ENCODE measurements at regions not wholly inside any gene's neighbourhood (a gene's known extent, or its start where the extent isn't known, plus 50 kb on each side); places are given as distances from the start of the nearest gene placed in this dataset.

DNA sequence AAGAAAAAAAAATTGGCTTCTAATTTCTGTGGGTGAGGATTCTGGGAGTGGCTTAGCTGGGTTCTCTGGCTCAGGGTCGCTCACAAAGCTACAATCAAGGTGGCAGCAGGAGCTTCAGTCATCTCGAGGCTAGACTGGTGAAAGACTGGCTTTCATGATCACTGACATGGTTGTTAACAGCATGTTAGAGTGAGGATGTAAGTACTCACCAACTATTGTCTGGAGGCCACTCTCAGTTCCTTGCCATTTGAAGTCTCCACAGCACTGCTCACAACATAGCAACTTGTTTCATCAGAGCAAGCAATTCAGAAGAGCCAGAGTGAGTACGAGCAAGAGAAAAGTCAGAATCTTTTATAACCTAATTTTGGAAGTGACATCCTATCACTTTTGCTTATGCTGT, 145.7 kb upstream of the PRSS16 start:
- no peak overlapping the region for H3K14ac ChIP-seq (ENCODE audit: insufficient read depth, low read length)
- no peaks in the 10 kb centered on the region for H3K79me1 ChIP-seq (ENCODE audit: insufficient read depth, low read depth, low read length, poor library complexity, severe bottlenecking)
- no peaks in the 10 kb centered on the region for H3K9me3 Mint-ChIP-seq
- no peaks in the 10 kb centered on the region for H4K20me1 ChIP-seq (ENCODE audit: control insufficient read depth, insufficient read depth, insufficient read length)
- no peaks in the 10 kb centered on the region for H3K27me3 ChIP-seq (ENCODE audit: insufficient read depth, low read length)
- no peak overlapping the region for H2AFZ ChIP-seq (ENCODE audit: low read length)
- no peak overlapping the region for H4K5ac ChIP-seq (ENCODE audit: insufficient read length, low read depth, low read length)
- no peaks in the 10 kb centered on the region for H3K79me2 ChIP-seq (ENCODE audit: insufficient read depth, low read length)
- H2BK5ac ChIP-seq (ENCODE audit: insufficient read length, low read length): no peak overlapping the region
- no peak overlapping the region for H3K18ac ChIP-seq (ENCODE audit: insufficient read length, low read depth, low read length)
- H4K91ac ChIP-seq (ENCODE audit: insufficient read length, low read depth, low read length): no peak overlapping the region
- H3K9me3 ChIP-seq (ENCODE audit: control insufficient read depth, low read depth, low read length): no peaks in the 10 kb centered on the region
- no peak overlapping the region for H3K23ac ChIP-seq (ENCODE audit: insufficient read length, low read depth, low read length)
- no peak overlapping the region for H2BK15ac ChIP-seq (ENCODE audit: low read depth, low read length)
- H3K23me2 ChIP-seq (ENCODE audit: insufficient read length, low read depth, low read length, poor library complexity, severe bottlenecking): peaks cover 1% of the 10 kb centered on the region
- H3K56ac ChIP-seq (ENCODE audit: insufficient read length, low read depth, low read length): no peak overlapping the region
- H3K36me3 Mint-ChIP-seq (ENCODE audit: insufficient read depth in 1 of 3, low read depth in 3 of 3): no peaks in the 10 kb centered on the region
- no peak overlapping the region for H2BK20ac ChIP-seq (ENCODE audit: low read depth, low read length, poor library complexity, severe bottlenecking)
- no peaks in the 10 kb centered on the region for H3K4me1 ChIP-seq (ENCODE audit: insufficient read depth, low read length)
- H3K4me2 ChIP-seq (ENCODE audit: insufficient read depth, insufficient read length, low read length): no peak overlapping the region
- peaks cover 11 to 13% of the 10 kb centered on the region in 2 experiments for H3K4me1 Mint-ChIP-seq
- no peak overlapping the region for H2AK5ac ChIP-seq (ENCODE audit: insufficient read length, low read length)
- H4K8ac ChIP-seq (replicated peaks; ENCODE audit: insufficient read length, low read depth, low read length): no peak overlapping the region
- no CpG with 5 or more reads among the region's 3 CpGs for whole genome bisulfite sequencing (ENCODE audit: extremely low coverage, insufficient read length, low lambda C conversion rate)
- H3K4me3 Mint-ChIP-seq: no peak overlapping the region
- no peak overlapping the region for H3K9ac ChIP-seq (ENCODE audit: extremely low read depth, insufficient read length, low read length)
- no peak for DNase-seq
- H3K27ac ChIP-seq (ENCODE audit: insufficient read length, low read depth, low read length): no peak overlapping the region
- H3K4ac ChIP-seq (ENCODE audit: low read depth, low read length): no peak overlapping the region
- H3K27ac Mint-ChIP-seq: no peak overlapping the region
- no peak overlapping the region for H2BK12ac ChIP-seq (ENCODE audit: insufficient read length, low read depth, low read length)
- TF ChIP-seq, protein P1, sequence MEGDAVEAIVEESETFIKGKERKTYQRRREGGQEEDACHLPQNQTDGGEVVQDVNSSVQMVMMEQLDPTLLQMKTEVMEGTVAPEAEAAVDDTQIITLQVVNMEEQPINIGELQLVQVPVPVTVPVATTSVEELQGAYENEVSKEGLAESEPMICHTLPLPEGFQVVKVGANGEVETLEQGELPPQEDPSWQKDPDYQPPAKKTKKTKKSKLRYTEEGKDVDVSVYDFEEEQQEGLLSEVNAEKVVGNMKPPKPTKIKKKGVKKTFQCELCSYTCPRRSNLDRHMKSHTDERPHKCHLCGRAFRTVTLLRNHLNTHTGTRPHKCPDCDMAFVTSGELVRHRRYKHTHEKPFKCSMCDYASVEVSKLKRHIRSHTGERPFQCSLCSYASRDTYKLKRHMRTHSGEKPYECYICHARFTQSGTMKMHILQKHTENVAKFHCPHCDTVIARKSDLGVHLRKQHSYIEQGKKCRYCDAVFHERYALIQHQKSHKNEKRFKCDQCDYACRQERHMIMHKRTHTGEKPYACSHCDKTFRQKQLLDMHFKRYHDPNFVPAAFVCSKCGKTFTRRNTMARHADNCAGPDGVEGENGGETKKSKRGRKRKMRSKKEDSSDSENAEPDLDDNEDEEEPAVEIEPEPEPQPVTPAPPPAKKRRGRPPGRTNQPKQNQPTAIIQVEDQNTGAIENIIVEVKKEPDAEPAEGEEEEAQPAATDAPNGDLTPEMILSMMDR (conservative IDR thresholded peaks at IDR 0.05): no peak
- H3K27me3 Mint-ChIP-seq (ENCODE audit: low read depth): peaks cover 11% of the 10 kb centered on the region; the same call in 1 of the 2 replicates
- no peak overlapping the region for H2BK120ac ChIP-seq (ENCODE audit: low read depth, low read length, poor library complexity, severe bottlenecking)
- H3T11ph ChIP-seq (ENCODE audit: low read length): no peak overlapping the region
